ENCODE measurements at regions not wholly inside any gene's neighbourhood (a gene's known extent, or its start where the extent isn't known, plus 50 kb on each side); places are given as distances from the start of the nearest gene placed in this dataset.

- no peaks in the 10 kb centered on the region for H3K79me2 ChIP-seq (ENCODE audit: insufficient read depth, low read length)
Measured at GRCh38 chr5:131042021-131042789, 122.9 kb downstream of the HINT1 start.

GRCh38 chr5:131023498-131023865 is 141.6 kb downstream of the HINT1 start:
- Histone ChIP-seq H3K4me3 (replicated peaks in 1 of 3; ENCODE audit: low read depth in 2 of 3, low read length in 3 of 3) (no peak overlapping the region), H3K9me3 (replicated peaks in 1 of 2; ENCODE audit: control insufficient read depth in 1 of 2, insufficient read depth in 1 of 2, low read length in 2 of 2) (no peaks in the 10 kb centered on the region), H3K27me3 (ENCODE audit: control insufficient read depth in 2 of 2, insufficient read depth in 2 of 2, low read length in 2 of 2) (no peaks in the 10 kb centered on the region), H3K4me2 (replicated peaks; ENCODE audit: extremely low read depth, low read length, poor library complexity, severe bottlenecking) (no peak overlapping the region), H3K4me1 (ENCODE audit: control insufficient read depth in 1 of 2, insufficient read depth in 2 of 2, low read length in 2 of 2) (peaks cover 12 to 20% of the 10 kb centered on the region in 2 donors), H3K79me2 (ENCODE audit: insufficient read depth, low read length) (no peaks in the 10 kb centered on the region), H3K27ac (ENCODE audit: low read depth in 1 of 2, low read length in 2 of 2) (no peak overlapping the region), H4K20me1 (ENCODE audit: insufficient read depth, low read length) (no peaks in the 10 kb centered on the region), H3K36me3 (replicated peaks in 1 of 2; ENCODE audit: control insufficient read depth in 1 of 2, insufficient read depth in 2 of 2, low read length in 2 of 2) (no peaks in the 10 kb centered on the region), H3K9ac (ENCODE audit: insufficient read depth, low read length, poor library complexity, severe bottlenecking) (no peak overlapping the region), H2AFZ (ENCODE audit: insufficient read depth, low read depth, low read length, poor library complexity, severe bottlenecking) (no peak overlapping the region)
- no peak for TF ChIP-seq CTCF (IDR thresholded peaks at IDR 0.05)
- no peaks in the 10 kb centered on the region for H3K27me3 Mint-ChIP-seq (ENCODE audit: low read depth in 3 of 3)
- H3K4me1 Mint-ChIP-seq = peaks cover 18% of the 10 kb centered on the region
- H3K27ac Mint-ChIP-seq = no peak overlapping the region
- H3K36me3 Mint-ChIP-seq = no peaks in the 10 kb centered on the region
- H3K9me3 Mint-ChIP-seq = peaks cover 0 to 2% (median 0%) of the 10 kb centered on the region in 7 donors
- intact Hi-C loops (cut with micrococcal nuclease) = no loop called here
- WGBS (ENCODE audit: insufficient coverage) = no CpG with 5 or more reads among the region's 2 CpGs
- DNase-seq = no peak
- H3K4me3 Mint-ChIP-seq = no peak overlapping the region

More at GRCh38 chr5:131042021-131042789, 122.9 kb downstream of the HINT1 start:
- WGBS (ENCODE audit: insufficient coverage) = no CpG with 5 or more reads among the region's 2 CpGs
- Histone ChIP-seq H3K9me3 (replicated peaks in 1 of 2; ENCODE audit: control insufficient read depth in 1 of 2, insufficient read depth in 1 of 2, low read length in 2 of 2) (peaks cover 0 to 8% of the 10 kb centered on the region in 2 donors), H3K9ac (ENCODE audit: insufficient read depth, low read length, poor library complexity, severe bottlenecking) (no peak overlapping the region), H4K20me1 (ENCODE audit: insufficient read depth, low read length) (no peaks in the 10 kb centered on the region), H3K4me2 (replicated peaks; ENCODE audit: extremely low read depth, low read length, poor library complexity, severe bottlenecking) (no peak overlapping the region), H3K4me3 (replicated peaks in 1 of 3; ENCODE audit: low read depth in 2 of 3, low read length in 3 of 3) (no peak overlapping the region), H2AFZ (ENCODE audit: insufficient read depth, low read depth, low read length, poor library complexity, severe bottlenecking) (no peak overlapping the region), H3K4me1 (ENCODE audit: control insufficient read depth in 1 of 2, insufficient read depth in 2 of 2, low read length in 2 of 2) (no peaks in the 10 kb centered on the region), H3K27ac (ENCODE audit: low read depth in 1 of 2, low read length in 2 of 2) (no peak overlapping the region), H3K36me3 (replicated peaks in 1 of 2; ENCODE audit: control insufficient read depth in 1 of 2, insufficient read depth in 2 of 2, low read length in 2 of 2) (no peaks in the 10 kb centered on the region), H3K27me3 (ENCODE audit: control insufficient read depth in 2 of 2, insufficient read depth in 2 of 2, low read length in 2 of 2) (no peaks in the 10 kb centered on the region)
- no peak overlapping the region for H3K4me3 Mint-ChIP-seq
- no peaks in the 10 kb centered on the region for H3K36me3 Mint-ChIP-seq
- H3K4me1 Mint-ChIP-seq = no peaks in the 10 kb centered on the region
- no peak for TF ChIP-seq CTCF (IDR thresholded peaks at IDR 0.05)
- H3K9me3 Mint-ChIP-seq = peaks cover 0 to 13% (median 4%) of the 10 kb centered on the region in 7 donors
- H3K27ac Mint-ChIP-seq = no peak overlapping the region
- DNase-seq = no peak
- intact Hi-C loops (cut with micrococcal nuclease) = no loop called here
- H3K27me3 Mint-ChIP-seq (ENCODE audit: low read depth in 3 of 3) = no peaks in the 10 kb centered on the region
